HCT116 (cell line): ENCODE measurements at regions not wholly inside any gene's neighbourhood (a gene's known extent, or its start where the extent isn't known, plus 50 kb on each side); places are given as distances from the start of the nearest gene placed in this dataset.

Source experiments
- ATAC-seq: fragments of 200-7000 bp; cut with Tn5 transposase; 2 replicates; pipeline ENCODE4 v1.9.1; 2020; ENCODE audit warnings: mild to moderate bottlenecking, moderate library complexity
- BruUV-seq: library from RNA; stranded (reverse); fragments of 400-500 nt; replicated peaks from 2 replicates; lab custom pipeline; 2021; lab: Mats Ljungman, UMichigan
- CTCF ChIA-PET: fragments of 300-600 bp; sonication (Branson Sonifier 250); formaldehyde crosslinking; loops from one replicate; lab custom pipeline; 2021; ENCODE audit warnings: antibody characterized with exemption; lab: Charles Lee
- POLR2A ChIA-PET: fragments of 300-600, 350-600 bp; sonication (Branson Sonifier 250); formaldehyde crosslinking; loops from one replicate; lab custom pipeline; 2021; ENCODE audit warnings: antibody characterized with exemption; lab: Charles Lee
- RAD21 ChIA-PET, 2 experiments: fragments of 300-600 bp; sonication (Branson Sonifier 250); formaldehyde crosslinking; loops; one replicate each; lab custom pipeline; 2023; ENCODE audit warnings: low total read pairs in 2 of 2; ENCODE audit not compliant: uncharacterized antibody in 2 of 2, unreplicated experiment in 2 of 2, low non-redundant PET in 1 of 2; lab: Charles Lee
- DNase-seq: peaks from one replicate; pipeline ENCODE4 v3.0.0-alpha.2; 2010; ENCODE audit warnings: low read depth, low spot score
- H2AFZ ChIP-seq: fragments of 200-600 bp; shearing (Covaris generic), sonication (generic); 2 replicates; pipeline ENCODE4 v1.6.1; 2017; ENCODE audit warnings: low read depth, mixed run types, mixed read lengths, antibody characterized with exemption, low read length; ENCODE audit not compliant: poor library complexity, severe bottlenecking
- H3K27ac ChIP-seq: 2 replicates; pipeline ENCODE4 v1.5.1; 2012; ENCODE audit warnings: low read depth, low read length
- H3K27me3 ChIP-seq: fragments of 200-600 bp; sonication (generic); 2 replicates; pipeline ENCODE4 v1.6.1; 2016; ENCODE audit warnings: mixed run types, low read length, mixed read lengths; ENCODE audit not compliant: insufficient read depth
- H3K36me3 ChIP-seq, 2 experiments: fragments of 200-500 bp in 1 of 2; fragments of 200-600 bp in 1 of 2; sonication (Bioruptor generic) in 1 of 2; sonication (generic) in 1 of 2; 2 replicates each; pipeline versions ENCODE4 v1.5.1 to v1.6.1; 2014 to 2016; ENCODE audit warnings: low read length in 2 of 2, inconsistent platforms in 1 of 2, mixed read lengths in 1 of 2, mixed run types in 1 of 2; ENCODE audit not compliant: insufficient read depth in 2 of 2, control insufficient read depth in 1 of 2
- H3K4me1 ChIP-seq, 2 experiments: fragments of 200-600 bp in 1 of 2; sonication (generic) in 1 of 2; 2 replicates each; pipeline versions ENCODE4 v1.5.1 to v1.6.1; 2012 to 2017; ENCODE audit warnings: low read length in 2 of 2, inconsistent platforms in 1 of 2, mild to moderate bottlenecking in 1 of 2, mixed read lengths in 1 of 2, mixed run types in 1 of 2, moderate library complexity in 1 of 2; ENCODE audit not compliant: insufficient read depth in 2 of 2, control insufficient read depth in 1 of 2
- H3K4me2 ChIP-seq: fragments of 200-600 bp; sonication (generic); 2 replicates; pipeline ENCODE4 v1.6.1; 2017; ENCODE audit warnings: mixed run types, low read length, mixed read lengths
- H3K4me3 ChIP-seq, 2 experiments: fragments of 200-600 bp in 1 of 2; sonication (generic) in 1 of 2; replicated peaks in 1 of 2; 2 replicates each; pipeline ENCODE4 v1.5.1; 2011 to 2016; ENCODE audit warnings: low read length in 2 of 2, control low read depth in 1 of 2, low read depth in 1 of 2, mild to moderate bottlenecking in 1 of 2, mixed read lengths in 1 of 2, mixed run types in 1 of 2
- H3K79me2 ChIP-seq: fragments of 200-600 bp; sonication (generic); 2 replicates; pipeline ENCODE4 v1.6.1; 2017; ENCODE audit warnings: mild to moderate bottlenecking, mixed run types, low read length, moderate library complexity, mixed read lengths; ENCODE audit not compliant: insufficient read depth
- H3K9ac ChIP-seq: fragments of 200-600 bp; sonication (generic); 2 replicates; pipeline ENCODE4 v1.6.1; 2016; ENCODE audit warnings: low read length, mixed read lengths
- H3K9me2 ChIP-seq: fragments of 200-600 bp; sonication (generic), shearing (Covaris generic); 2 replicates; pipeline ENCODE4 v1.6.1; 2017; ENCODE audit warnings: mixed run types, mild to moderate bottlenecking, moderate library complexity; ENCODE audit not compliant: insufficient read depth
- H3K9me3 ChIP-seq, 2 experiments: fragments of 200-500 bp in 1 of 2; fragments of 200-600 bp in 1 of 2; sonication (Bioruptor generic) in 1 of 2; sonication (generic) in 1 of 2; 2 replicates each; pipeline ENCODE4 v1.6.1; 2014 to 2017; ENCODE audit warnings: low read length in 2 of 2, mixed read lengths in 2 of 2, inconsistent platforms in 1 of 2, low read depth in 1 of 2, mild to moderate bottlenecking in 1 of 2, mixed run types in 1 of 2, moderate library complexity in 1 of 2; ENCODE audit not compliant: control insufficient read depth in 1 of 2, insufficient read depth in 1 of 2
- H4K20me1 ChIP-seq: fragments of 200-600 bp; sonication (generic), shearing (Covaris generic); 2 replicates; pipeline ENCODE4 v1.6.1; 2017; ENCODE audit warnings: mixed run types, mild to moderate bottlenecking, moderate library complexity; ENCODE audit not compliant: insufficient read depth
- CEBPB ChIP-seq: IDR thresholded peaks from 2 replicates; pipeline ENCODE4 v1.6.1; 2012; ENCODE audit warnings: low read depth
- EGR1 ChIP-seq: IDR thresholded peaks from 2 replicates; pipeline ENCODE4 v1.6.1; 2012; ENCODE audit warnings: low read depth
- EZH2 ChIP-seq: fragments of 200-600 bp; sonication (generic); IDR thresholded peaks from 2 replicates; pipeline ENCODE4 v1.6.1; 2017; ENCODE audit warnings: antibody characterized with exemption, mixed run types
- FOSL1 ChIP-seq: IDR thresholded peaks from 2 replicates; pipeline ENCODE4 v1.6.1; 2012; ENCODE audit warnings: low read depth
- POLR2A ChIP-seq: IDR thresholded peaks from 2 replicates; pipeline ENCODE4 v1.7.0; 2011; ENCODE audit warnings: borderline replicate concordance; ENCODE audit not compliant: insufficient read depth, insufficient read length; ENCODE audit errors: extremely low read depth
- POLR2AphosphoS5 ChIP-seq: IDR thresholded peaks from 2 replicates; pipeline ENCODE4 v1.6.1; 2011; ENCODE audit warnings: mild to moderate bottlenecking, low read depth, low read length, moderate library complexity
- RAD21 ChIP-seq: IDR thresholded peaks from 2 replicates; pipeline ENCODE4 v1.6.1; 2012; ENCODE audit warnings: low read depth, mild to moderate bottlenecking
- SIN3A ChIP-seq: IDR thresholded peaks from 2 replicates; pipeline ENCODE4 v1.6.1; 2012; ENCODE audit warnings: low read depth
- SP1 ChIP-seq: IDR thresholded peaks from 2 replicates; pipeline ENCODE4 v1.6.1; 2012; ENCODE audit warnings: low read depth
- SRF ChIP-seq: IDR thresholded peaks from 2 replicates; pipeline ENCODE4 v1.6.1; 2012; ENCODE audit warnings: low read depth
- TCF7L2 ChIP-seq: IDR thresholded peaks from 2 replicates; pipeline ENCODE4 v1.7.0; 2011; ENCODE audit warnings: borderline replicate concordance, inconsistent platforms; ENCODE audit not compliant: insufficient read depth, insufficient read length; ENCODE audit errors: extremely low read depth
- YY1 ChIP-seq: IDR thresholded peaks from 2 replicates; pipeline ENCODE4 v1.6.1; 2011; ENCODE audit warnings: low read length, low read depth, moderate library complexity, mild to moderate bottlenecking; ENCODE audit not compliant: insufficient replicate concordance; ENCODE audit errors: extremely low read depth
- ZFX ChIP-seq: fragments of 450-650 bp; IDR thresholded peaks from 2 replicates; pipeline ENCODE4 v1.6.1; 2017
- ZNF274 ChIP-seq: fragments of 200-500 bp; sonication (Bioruptor generic); IDR thresholded peaks from 2 replicates; pipeline ENCODE4 v1.6.1; 2014; ENCODE audit warnings: mild to moderate bottlenecking, low read depth, low read length, inconsistent platforms
- intact Hi-C: fragments of 100-400 bp; cut with micrococcal nuclease; formaldehyde crosslinking; loops from 2 replicates; pipeline ENCODE4 v1.10.0; 2022
- TF ChIP-seq, protein P1 (sequence below): IDR thresholded peaks from 2 replicates; pipeline ENCODE4 v1.6.1; 2012

DNA sequence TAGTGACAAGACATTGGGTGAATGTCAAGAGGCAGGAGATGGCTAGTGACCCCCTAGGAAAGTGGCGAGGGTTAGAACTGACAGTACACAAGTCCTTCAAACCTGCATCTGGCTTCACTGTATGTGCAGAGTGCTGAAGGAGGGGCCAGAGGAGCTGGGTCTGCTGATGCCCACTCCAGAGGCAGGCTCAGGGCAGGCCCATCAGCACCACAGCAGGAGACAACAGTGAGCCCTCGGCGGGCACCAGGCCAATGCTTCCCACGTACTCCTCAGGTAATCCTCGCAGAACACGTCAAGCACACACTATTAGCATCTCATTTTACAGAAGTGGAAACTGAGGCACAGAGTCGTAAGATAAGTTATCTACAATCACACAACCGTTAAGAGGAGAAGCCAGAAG is 76.1 kb upstream of the SH3PXD2B start:
- no peak for TF ChIP-seq SRF
- no peak for TF ChIP-seq RAD21
- no peak for TF ChIP-seq TCF7L2
- no peak for TF ChIP-seq ZFX
- no peak for TF ChIP-seq YY1
- TF ChIP-seq FOSL1 = no peak
- no peak for TF ChIP-seq SP1
- TF ChIP-seq ZNF274 = no peak
- TF ChIP-seq SIN3A = no peak
- no peak for TF ChIP-seq CEBPB
- no peak for TF ChIP-seq EGR1
- TF ChIP-seq, protein P1, sequence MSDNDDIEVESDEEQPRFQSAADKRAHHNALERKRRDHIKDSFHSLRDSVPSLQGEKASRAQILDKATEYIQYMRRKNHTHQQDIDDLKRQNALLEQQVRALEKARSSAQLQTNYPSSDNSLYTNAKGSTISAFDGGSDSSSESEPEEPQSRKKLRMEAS = no peak
- Histone ChIP-seq H3K79me2 (no peaks in the 10 kb centered on the region), H3K9me3 (no peaks in the 10 kb centered on the region), H3K27ac (no peak overlapping the region), H2AFZ (no peak overlapping the region), H3K4me3 (no peak overlapping the region), H3K27me3 (no peaks in the 10 kb centered on the region), H3K4me1 (peaks cover 2 to 12% of the 10 kb centered on the region in 2 experiments; a peak in 3 of 4 replicates), H3K4me2 (no peak overlapping the region), H3K9ac (no peak overlapping the region), H4K20me1 (no peaks in the 10 kb centered on the region), H3K9me2 (no peaks in the 10 kb centered on the region), H3K36me3 (no peaks in the 10 kb centered on the region)
- CTCF ChIA-PET = no interaction called here
- BruUV-seq = no TSS peak
- DNase-seq (no peak), ATAC-seq (no peak)
- POLR2A ChIA-PET = no interaction called here
- RAD21 ChIA-PET = no interaction called here
- intact Hi-C loops = no loop called here

DNA sequence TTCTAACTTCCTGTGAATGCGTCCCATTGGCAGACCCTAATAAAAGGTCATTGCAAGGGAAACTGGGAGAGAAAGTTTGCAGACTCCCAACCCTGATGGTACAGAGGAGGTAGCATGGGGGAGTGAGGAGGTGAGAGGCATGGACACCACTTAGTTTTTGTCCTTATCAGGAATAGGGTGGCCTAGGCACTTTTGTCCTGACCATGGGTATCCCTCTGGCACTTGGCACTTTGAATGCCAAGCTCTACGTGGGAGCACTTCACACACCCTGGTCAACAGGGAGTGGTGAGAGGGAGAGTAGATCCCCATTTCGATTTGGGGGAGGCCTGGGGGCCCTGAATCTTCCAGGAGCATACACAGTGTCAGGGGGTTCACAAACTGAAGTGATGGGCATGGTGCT is 75.6 kb upstream of the SH3PXD2B start:
- TF ChIP-seq SRF = no peak
- no peak for TF ChIP-seq POLR2A
- TF ChIP-seq CEBPB = no peak
- no peak for TF ChIP-seq TCF7L2
- TF ChIP-seq ZFX = no peak
- TF ChIP-seq EZH2 = no peak
- TF ChIP-seq EGR1 = no peak
- TF ChIP-seq POLR2AphosphoS5 = no peak
- H3K9ac ChIP-seq = no peak overlapping the region
- H4K20me1 ChIP-seq = no peaks in the 10 kb centered on the region
- H2AFZ ChIP-seq = no peak overlapping the region
- H3K27ac ChIP-seq = no peak overlapping the region
- BruUV-seq = no TSS peak
- ChIA-PET POLR2A (no interaction called here), RAD21 (no interaction called here), CTCF (no interaction called here)
- H3K79me2 ChIP-seq = no peaks in the 10 kb centered on the region
- H3K4me1 ChIP-seq = peaks cover 2 to 12% of the 10 kb centered on the region in 2 experiments; a peak in 3 of 4 replicates
- ATAC-seq (no peak), DNase-seq (no peak)
- H3K4me2 ChIP-seq = no peak overlapping the region
- no peaks in the 10 kb centered on the region for H3K9me3 ChIP-seq
- intact Hi-C loops = no loop called here
- no peaks in the 10 kb centered on the region for H3K9me2 ChIP-seq
- H3K27me3 ChIP-seq = no peaks in the 10 kb centered on the region
- H3K4me3 ChIP-seq = no peak overlapping the region
- H3K36me3 ChIP-seq = no peaks in the 10 kb centered on the region
